HG02642 (cell line): ENCODE measurements at regions not wholly inside any gene's neighbourhood (a gene's known extent, or its start where the extent isn't known, plus 50 kb on each side); places are given as distances from the start of the nearest gene placed in this dataset.

Source experiments
- ATAC-seq: cut with Tn5 transposase; IDR thresholded peaks from one replicate; pipeline ENCODE4 v1.9.1; 2021; ENCODE audit warnings: mild to moderate bottlenecking; ENCODE audit not compliant: unreplicated experiment, poor library complexity

GRCh38 chr16:87051526-87052320 lies 265.5 kb downstream of the C16orf95 start:
- no peak for ATAC-seq

GRCh38 chr16:87052506-87052905 lies 264.7 kb downstream of the C16orf95 start:
- ATAC-seq = no peak

DNA sequence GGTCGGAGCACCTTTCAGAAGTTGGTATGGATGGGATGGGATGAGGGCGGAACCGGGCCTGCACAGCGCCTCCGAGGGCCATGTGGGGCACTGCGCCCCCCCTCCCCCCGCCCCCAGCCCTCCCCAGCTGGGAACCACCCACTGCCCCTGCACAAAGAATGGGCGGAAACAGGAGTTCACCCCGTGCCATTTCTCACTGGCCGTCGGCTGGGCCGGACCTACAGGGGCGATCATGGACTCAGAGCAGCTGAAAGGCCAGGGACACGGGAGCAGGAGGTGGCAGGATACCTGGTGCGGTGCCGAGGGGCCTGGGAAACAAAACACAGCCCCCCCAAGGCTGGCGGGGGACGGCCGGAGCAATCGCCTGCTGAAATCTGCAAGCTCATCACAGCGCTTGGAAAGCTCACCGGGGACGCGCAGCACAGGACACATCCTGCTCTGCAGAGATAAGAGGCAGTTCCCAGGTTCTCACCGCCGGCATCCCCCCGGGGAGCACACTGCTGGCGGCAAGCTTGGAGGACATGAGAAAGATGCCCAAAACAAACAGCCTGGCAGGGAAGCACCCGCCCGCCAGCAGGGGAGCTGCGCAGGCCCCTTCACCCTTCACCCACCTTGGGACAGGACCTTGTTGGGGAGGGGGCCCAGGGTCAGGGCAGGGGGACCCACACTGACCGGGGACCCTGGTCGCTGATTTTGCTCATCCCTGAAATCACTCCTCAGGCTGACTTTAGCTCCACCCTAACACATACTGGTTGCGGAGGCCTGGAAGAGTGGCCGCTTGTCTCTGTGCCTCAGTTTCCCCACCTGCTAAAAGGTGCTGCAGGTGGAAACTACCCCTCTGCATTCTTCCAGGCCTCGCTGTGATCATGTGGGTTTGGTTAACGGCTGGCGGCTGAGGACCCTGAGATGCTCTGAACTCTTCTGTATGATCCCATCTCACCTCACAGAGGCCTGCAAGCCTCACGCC lies 263.9 kb downstream of the C16orf95 start:
- ATAC-seq = no peak

DNA sequence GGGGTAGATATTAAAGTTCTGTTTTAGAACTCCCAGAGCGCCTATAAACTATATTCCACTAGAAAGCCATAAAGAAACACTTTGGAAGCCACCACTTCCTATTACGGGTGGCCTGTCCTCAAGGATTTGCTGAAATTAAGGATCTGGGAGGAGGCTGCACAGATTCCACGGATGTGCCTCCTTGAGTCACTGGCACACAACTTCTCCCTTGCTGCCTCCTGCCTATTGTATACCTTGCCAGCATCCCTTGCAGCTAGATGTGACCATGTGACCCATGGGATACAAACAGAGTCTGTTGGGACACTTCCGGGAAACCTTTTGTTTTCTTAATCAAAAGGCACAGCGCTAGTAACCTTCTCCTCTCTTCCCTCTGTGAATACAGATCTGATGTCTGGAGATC lies 263.0 kb downstream of the C16orf95 start:
- no peak for ATAC-seq

DNA sequence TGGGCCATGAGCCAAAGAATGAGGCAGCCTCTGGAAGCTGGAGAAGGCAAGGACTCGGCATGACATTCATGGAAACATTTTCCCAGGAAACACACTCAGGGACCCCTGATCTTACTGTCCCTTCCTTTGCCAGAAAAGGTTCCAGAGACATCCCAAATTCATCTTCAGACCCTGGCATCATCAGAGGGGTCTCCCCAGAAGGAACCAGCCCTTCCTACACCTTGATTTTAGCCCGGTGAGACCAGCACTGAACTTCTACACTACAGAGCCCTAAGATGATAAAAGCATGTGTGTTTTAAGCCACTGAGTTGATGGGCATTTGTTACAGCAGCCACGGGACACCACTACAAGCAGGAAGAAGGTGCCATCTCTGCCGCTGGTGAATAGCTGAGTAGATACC lies 262.3 kb downstream of the C16orf95 start:
- ATAC-seq = no peak

- no peak for ATAC-seq
Observed at GRCh38 chr16:87056083-87056482, 261.1 kb downstream of the C16orf95 start.

DNA sequence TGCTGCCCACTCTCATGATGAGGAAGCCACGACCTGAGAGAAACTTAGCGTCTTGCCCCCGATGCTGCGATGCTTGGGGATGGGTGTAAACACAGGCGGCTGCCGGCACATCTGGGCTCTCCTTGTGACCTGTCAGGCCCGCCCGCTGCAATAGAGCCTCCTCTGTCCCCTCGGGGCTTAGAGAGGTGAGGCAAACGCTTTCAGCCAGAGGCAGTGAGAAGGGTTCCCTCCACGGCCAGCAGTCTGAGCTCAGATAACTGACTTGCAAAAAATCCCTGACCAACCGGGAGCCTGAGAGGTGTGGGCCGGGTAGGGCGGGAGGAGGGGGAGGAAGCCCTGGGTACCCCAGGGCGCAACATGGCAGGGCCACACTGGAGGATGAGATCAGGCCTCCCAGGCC lies 260.6 kb downstream of the C16orf95 start:
- ATAC-seq = no peak

- ATAC-seq = no peak
Observed at GRCh38 chr16:87057211-87057881, 259.8 kb downstream of the C16orf95 start.

- ATAC-seq = no peak
Observed at GRCh38 chr16:87057951-87058560, 259.1 kb downstream of the C16orf95 start.

GRCh38 chr16:87058728-87059250 lies 258.4 kb downstream of the C16orf95 start:
- ATAC-seq = no peak

DNA sequence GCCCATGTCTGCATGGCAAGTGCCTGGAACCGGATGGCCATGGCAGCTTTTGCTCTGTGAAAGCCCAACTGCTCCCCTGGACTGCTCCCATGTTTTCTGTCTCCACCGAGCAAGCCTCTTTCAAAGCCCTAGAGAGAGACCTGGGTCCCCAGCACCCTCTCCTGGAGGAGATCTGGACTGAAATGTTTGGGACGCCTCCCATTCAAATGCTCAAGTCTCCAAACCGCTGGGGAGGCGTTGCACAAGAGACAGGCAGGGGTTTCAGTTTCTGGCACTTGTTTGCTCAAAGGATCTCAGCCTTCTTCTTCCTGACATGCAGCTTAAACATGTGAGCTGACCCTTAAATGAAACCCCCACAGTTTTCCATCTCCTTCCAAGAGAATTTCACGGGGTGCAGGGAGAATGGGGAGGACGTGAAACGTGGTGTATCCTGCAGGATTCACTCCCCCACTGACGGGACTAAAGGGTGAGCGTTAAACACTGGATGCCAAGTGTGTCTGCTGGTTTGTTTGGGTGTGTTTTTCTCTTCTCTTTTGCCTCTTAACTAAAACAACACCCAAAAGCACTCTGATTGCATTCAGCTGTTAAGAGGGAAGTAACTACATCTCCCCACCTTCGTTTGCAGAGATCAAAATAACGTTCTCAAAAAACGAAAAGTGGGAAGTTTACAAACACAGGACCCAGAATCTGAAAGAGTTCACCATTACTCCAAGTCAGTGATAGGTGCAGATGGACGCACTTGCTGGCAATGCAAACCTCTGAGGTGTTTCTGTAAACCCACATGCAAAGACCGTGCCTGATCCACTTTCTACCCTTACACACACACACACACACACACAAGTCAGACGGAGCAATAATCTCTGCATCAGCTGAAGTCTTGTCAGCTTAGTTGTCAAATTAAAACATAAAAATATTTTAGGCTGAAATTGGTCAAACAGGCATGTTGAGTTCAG lies 256.9 kb downstream of the C16orf95 start:
- ATAC-seq = no peak

DNA sequence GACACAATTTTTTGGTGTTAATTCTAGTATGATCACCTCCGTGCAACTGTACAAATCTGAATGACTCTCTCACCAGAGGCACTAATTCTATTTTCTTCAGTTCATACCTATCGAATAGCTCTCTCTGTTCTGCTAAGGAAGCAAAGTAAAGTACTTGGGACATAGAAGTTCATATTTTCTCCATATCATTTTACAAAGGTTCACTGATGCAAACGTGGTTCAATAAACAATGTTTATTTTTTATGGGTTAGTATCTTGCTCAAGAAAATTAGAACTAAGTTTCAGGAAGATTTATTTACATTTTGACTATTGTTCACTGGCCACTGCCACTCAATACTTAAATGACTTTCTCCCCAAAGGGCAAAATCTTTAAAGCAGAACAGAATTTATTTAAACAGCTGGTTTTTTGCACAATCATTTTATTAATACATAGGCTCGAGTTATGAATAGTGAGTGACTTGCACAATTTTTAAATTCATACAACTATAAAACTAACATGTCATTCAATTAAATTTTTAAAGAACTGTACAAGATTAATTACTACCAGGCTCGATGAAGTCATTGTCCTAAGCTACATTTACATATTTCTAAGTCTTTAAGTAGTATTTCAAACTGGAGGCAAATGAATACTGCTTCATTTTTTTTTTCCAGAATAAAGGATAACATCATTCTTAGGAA lies 255.8 kb downstream of the C16orf95 start:
- no peak for ATAC-seq

DNA sequence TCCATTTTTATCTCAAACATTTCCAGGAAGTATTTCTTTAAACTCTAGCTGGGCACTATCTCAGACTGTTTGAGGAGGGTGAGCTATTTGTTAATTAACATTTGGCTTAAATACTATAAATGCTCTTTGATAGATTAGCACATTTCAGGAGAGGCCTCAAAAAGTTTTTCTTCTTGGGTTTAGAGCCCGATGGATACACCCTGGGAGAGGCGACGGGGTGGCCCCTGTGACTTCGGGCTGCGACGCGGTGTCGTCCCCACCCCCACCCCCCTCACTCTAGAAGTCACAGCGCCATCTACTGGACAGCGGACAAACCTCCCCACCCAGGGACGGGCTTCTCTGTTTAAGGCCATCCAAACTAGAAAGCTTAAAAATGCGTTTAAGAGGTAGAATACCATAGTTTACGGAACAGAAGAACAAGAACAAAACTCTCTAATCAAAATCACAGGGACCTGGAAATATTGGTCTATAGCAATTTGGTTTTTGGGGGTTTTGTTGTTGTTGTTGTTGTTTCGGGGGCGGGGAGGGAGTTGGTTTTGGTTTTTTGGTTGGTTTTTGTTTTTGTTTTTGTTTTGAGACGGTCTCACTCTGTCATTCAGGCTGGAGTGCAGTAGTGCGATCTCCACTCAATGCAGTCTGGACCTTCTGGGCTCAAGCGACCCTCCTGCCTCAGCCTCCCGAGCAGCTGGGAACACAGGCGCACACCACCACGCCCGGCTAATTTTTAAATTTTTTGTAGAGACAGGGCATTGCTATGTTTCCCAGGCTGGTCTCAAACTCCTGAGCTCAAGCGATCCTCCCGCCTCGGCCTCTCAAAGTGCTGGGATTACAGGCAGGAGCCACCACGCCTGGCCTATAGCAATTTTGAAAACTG lies 254.4 kb downstream of the C16orf95 start:
- no peak for ATAC-seq

DNA sequence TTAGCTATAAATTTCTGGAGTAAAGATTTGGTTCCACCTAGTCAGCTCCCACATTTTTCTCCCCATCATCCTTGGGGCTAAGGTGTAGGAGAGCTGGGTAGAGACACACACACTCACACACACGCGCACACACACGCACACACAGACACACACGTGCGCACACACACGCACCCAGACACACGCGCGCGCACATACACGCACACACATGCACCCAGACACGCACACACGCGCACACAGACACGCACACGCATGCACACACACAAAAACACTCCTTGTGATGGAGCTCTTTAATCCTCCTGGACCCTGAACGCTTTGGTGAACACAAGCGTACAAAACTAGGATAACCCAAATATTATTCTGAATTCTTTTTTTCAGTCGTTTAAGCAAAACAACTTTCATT lies 253.6 kb downstream of the C16orf95 start:
- ATAC-seq = no peak

DNA sequence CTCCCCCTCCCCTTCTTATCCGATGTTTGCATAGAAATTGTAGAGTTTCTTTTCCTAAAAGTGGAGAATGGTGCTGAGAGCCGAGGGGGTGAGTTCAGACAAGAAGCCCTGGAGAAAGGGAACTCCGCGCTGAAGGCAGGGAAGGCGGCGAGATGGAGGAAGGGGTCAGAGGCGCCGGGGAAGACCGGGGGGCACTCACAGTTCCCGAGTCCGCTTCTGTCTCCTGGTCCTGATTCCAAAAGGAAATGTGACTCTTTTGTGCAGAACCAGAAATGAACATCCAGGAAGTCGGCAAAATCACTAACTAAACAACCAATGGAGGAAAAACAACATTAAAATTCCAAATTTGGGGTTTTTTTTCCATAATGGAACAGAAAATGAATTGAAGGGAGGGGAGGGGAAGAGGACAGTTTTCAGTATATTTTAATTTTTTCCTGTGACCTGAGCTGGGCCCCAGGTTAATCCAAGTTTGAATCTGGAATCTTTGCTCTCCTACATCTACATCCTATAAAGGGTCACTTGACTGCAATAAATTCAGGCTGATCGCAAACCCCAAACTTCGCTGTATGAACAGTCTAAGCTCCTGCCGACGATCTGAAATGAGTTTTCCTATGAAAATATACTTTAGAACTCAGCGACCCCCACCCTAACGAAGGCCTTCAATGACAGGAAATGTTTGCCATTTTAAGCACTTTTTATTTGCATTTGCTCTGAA lies 252.3 kb downstream of the C16orf95 start:
- no peak for ATAC-seq

GRCh38 chr16:87065446-87066132 lies 251.6 kb downstream of the C16orf95 start:
- ATAC-seq = no peak
